ENCODE measurements at regions not wholly inside any gene's neighbourhood (a gene's known extent, or its start where the extent isn't known, plus 50 kb on each side); places are given as distances from the start of the nearest gene placed in this dataset.

- TF ChIP-seq EZH2phosphoT487 (IDR thresholded peaks at IDR 0.05; ENCODE audit: borderline replicate concordance, low read length) (no peak), CTCF (IDR thresholded peaks at IDR 0.05; ENCODE audit: low read depth, low read length, poor library complexity, severe bottlenecking) (no peak)
Observed at GRCh38 chr5:114185274-114185673, 176.6 kb upstream of the KCNN2 start.
